VCaP (cell line): ENCODE measurements at regions not wholly inside any gene's neighbourhood (a gene's known extent, or its start where the extent isn't known, plus 50 kb on each side); places are given as distances from the start of the nearest gene placed in this dataset.

ENCODE experiments used
- H3K27ac ChIP-seq: fragments of 450-650 bp; 2 replicates; pipeline ENCODE4 v1.5.1; 2017
- CTCF ChIP-seq: fragments of 450-650 bp; conservative IDR thresholded peaks from 2 replicates; pipeline ENCODE4 v1.5.1; 2017; ENCODE audit warnings: mild to moderate bottlenecking, moderate library complexity

GRCh38 chr1:157410457-157410856 is 141.9 kb downstream of the FCRL5 start:
- TF ChIP-seq CTCF = no peak
- no peak overlapping the region for H3K27ac ChIP-seq

DNA sequence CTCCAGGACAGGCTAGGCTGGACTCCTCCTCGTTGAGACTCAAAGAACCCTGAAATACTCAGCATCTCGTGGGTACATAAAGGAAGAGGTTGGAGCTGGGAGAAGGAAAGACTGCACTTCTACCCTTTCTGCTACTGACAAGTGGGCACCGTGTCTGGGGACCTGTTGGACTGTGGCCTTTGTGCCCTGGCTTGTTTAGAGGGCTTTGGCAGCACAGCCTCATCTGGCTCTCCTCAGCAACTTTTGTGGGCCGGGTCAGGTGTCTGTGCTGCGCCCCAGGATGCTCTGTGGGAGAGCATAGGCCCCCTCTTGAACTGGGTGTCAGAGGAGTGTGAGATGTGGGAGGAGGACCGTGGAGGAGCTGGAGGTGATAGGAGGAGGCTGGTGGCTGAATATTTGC is 142.4 kb downstream of the FCRL5 start:
- H3K27ac ChIP-seq = no peak overlapping the region
- TF ChIP-seq CTCF = no peak

DNA sequence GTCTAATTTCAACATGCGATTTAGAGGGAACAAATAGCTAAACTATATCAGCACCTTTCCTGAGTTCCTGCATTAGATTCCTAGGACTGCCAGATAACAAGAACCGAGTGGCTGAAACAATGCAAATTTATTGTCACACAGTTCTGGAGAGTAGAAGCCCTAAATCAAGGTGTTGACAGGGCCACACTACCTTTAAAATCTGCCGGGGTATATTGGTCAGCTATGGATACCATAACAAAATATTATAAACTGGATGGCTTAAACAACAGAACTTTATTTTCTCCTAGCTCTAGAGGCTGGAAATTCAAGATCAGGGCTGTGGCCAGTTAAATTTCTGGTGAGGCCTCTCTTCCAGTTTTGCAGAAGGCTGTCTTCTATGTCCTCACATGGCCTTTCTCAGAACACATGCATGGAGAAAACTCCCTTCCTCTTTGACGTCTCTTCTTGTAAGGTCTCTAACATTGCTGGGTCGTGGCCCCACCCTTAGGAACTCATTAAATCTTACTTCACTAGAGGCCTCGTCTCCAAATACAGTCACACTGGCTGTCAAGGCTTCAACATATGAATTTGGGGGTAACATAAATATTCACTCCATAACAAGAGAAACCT is 144.3 kb downstream of the FCRL5 start:
- no peak for TF ChIP-seq CTCF
- H3K27ac ChIP-seq = no peak overlapping the region

DNA sequence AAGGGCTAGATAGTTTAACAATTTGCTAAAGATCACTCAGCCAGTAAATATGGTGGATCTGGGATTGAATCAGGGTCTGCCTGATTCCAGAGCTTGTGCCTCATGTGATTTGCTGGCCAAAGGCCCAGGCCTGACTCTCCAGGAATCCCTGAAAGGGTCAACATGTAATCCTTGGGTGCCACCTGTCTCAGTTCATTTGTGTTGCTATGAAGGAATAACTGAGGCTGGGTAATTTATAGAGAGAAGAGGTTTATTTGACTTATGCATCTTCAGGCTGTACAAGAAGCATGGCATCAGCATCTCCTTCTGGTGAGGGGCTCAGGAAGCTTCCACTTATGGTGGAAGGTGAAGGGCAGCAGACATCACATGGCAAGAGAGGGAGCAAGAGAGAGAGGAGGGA is 144.9 kb downstream of the FCRL5 start:
- TF ChIP-seq CTCF = no peak
- no peak overlapping the region for H3K27ac ChIP-seq

DNA sequence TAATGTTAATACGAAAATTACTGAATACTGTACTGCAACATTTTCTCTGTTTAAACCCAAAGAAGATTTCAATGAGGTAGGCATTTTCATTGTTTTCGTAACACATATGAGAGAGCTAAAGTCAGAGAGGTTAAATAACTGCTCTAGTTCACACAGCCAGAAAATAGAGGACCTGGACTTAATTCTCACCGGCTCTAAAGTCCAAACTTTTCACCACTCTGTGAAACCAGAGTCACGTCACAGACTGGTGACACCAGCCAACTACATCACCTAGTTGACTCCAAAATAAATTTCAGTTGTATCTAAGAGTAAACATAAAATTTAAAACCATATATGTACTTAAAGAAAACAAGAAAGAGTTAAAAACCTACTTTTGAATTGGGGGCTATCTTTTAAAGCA is 146.7 kb downstream of the FCRL5 start:
- H3K27ac ChIP-seq = no peak overlapping the region
- TF ChIP-seq CTCF = no peak

GRCh38 chr1:157404614-157405013 is 147.7 kb downstream of the FCRL5 start:
- H3K27ac ChIP-seq = no peak overlapping the region
- TF ChIP-seq CTCF = no peak

DNA sequence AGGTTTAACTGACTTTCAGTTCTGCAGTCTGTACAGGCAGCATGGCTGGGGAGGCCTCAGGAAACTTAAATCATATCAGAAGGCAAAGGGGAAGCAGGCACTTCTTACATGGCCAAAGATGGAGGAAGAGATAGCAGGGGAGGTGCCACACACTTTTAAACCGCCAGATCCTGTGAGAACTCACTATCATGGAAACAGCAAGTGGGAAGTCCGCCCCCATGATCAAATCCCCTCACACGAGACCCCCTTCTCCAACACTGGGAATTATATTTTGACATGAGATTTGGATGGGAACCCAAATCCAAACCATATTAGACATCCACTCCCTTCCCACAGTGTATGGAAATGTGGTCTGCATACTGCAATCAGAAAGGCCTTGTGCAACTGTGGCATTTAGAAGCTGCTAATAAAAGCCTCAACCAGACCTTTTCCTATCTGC is 148.2 kb downstream of the FCRL5 start:
- no peak overlapping the region for H3K27ac ChIP-seq
- TF ChIP-seq CTCF = no peak
